ENCODE measurements at regions not wholly inside any gene's neighbourhood (a gene's known extent, or its start where the extent isn't known, plus 50 kb on each side); places are given as distances from the start of the nearest gene placed in this dataset.

DNA sequence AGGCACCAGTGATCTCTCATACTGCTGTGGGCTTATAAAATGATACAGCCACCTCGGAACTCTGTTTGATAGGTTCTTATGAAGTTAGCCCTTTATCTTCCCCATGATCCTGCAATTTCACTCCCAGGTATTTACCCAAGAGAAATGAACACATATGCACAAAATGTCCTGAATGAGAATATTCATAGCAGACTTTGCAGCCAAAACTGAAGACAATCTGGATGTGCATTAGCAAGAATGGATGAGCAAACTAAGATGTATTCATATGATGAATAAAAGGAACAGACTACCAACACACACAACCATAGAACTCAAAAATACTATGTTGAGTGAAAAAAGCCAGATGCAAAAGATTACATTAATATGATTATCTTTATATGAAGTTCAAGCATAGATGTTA, 66.7 kb downstream of the KCNA5 start:
- TF ChIP-seq, protein P1, sequence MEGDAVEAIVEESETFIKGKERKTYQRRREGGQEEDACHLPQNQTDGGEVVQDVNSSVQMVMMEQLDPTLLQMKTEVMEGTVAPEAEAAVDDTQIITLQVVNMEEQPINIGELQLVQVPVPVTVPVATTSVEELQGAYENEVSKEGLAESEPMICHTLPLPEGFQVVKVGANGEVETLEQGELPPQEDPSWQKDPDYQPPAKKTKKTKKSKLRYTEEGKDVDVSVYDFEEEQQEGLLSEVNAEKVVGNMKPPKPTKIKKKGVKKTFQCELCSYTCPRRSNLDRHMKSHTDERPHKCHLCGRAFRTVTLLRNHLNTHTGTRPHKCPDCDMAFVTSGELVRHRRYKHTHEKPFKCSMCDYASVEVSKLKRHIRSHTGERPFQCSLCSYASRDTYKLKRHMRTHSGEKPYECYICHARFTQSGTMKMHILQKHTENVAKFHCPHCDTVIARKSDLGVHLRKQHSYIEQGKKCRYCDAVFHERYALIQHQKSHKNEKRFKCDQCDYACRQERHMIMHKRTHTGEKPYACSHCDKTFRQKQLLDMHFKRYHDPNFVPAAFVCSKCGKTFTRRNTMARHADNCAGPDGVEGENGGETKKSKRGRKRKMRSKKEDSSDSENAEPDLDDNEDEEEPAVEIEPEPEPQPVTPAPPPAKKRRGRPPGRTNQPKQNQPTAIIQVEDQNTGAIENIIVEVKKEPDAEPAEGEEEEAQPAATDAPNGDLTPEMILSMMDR (IDR thresholded peaks at IDR 0.05; ENCODE audit: poor library complexity, severe bottlenecking), result no peak
- TF ChIP-seq POLR2AphosphoS5 (IDR thresholded peaks at IDR 0.05), result no peak
- TF ChIP-seq EZH2 (IDR thresholded peaks at IDR 0.05; ENCODE audit: borderline replicate concordance, insufficient read depth, low read length, poor library complexity, severe bottlenecking), result no peak
- TF ChIP-seq RAD21 (conservative IDR thresholded peaks at IDR 0.05), result no peak
- no peak for TF ChIP-seq MXI1 (conservative IDR thresholded peaks at IDR 0.05; ENCODE audit: poor library complexity, severe bottlenecking)
- TF ChIP-seq, protein P2, sequence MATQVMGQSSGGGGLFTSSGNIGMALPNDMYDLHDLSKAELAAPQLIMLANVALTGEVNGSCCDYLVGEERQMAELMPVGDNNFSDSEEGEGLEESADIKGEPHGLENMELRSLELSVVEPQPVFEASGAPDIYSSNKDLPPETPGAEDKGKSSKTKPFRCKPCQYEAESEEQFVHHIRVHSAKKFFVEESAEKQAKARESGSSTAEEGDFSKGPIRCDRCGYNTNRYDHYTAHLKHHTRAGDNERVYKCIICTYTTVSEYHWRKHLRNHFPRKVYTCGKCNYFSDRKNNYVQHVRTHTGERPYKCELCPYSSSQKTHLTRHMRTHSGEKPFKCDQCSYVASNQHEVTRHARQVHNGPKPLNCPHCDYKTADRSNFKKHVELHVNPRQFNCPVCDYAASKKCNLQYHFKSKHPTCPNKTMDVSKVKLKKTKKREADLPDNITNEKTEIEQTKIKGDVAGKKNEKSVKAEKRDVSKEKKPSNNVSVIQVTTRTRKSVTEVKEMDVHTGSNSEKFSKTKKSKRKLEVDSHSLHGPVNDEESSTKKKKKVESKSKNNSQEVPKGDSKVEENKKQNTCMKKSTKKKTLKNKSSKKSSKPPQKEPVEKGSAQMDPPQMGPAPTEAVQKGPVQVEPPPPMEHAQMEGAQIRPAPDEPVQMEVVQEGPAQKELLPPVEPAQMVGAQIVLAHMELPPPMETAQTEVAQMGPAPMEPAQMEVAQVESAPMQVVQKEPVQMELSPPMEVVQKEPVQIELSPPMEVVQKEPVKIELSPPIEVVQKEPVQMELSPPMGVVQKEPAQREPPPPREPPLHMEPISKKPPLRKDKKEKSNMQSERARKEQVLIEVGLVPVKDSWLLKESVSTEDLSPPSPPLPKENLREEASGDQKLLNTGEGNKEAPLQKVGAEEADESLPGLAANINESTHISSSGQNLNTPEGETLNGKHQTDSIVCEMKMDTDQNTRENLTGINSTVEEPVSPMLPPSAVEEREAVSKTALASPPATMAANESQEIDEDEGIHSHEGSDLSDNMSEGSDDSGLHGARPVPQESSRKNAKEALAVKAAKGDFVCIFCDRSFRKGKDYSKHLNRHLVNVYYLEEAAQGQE (IDR thresholded peaks at IDR 0.05; ENCODE audit: borderline replicate concordance), result no peak
- no peak for TF ChIP-seq TAF1 (IDR thresholded peaks at IDR 0.05; ENCODE audit: low read depth)
- TF ChIP-seq EP300 (conservative IDR thresholded peaks at IDR 0.05; ENCODE audit: poor library complexity, severe bottlenecking), result no peak
- no peak for TF ChIP-seq SMC3 (conservative IDR thresholded peaks at IDR 0.05; ENCODE audit: poor library complexity)
